H9 (cell line): ENCODE measurements at regions not wholly inside any gene's neighbourhood (a gene's known extent, or its start where the extent isn't known, plus 50 kb on each side); places are given as distances from the start of the nearest gene placed in this dataset.

Experiments
- DNase-seq: peaks from one replicate; pipeline ENCODE4 v3.0.0-alpha.2; 2017
- H2AFZ ChIP-seq: one replicate; pipeline ENCODE4 v1.6.1; 2013; ENCODE audit warnings: mild to moderate bottlenecking, low read length, control low read depth, moderate library complexity
- H2AK5ac ChIP-seq: 2 replicates; pipeline ENCODE4 v1.6.1; 2013; ENCODE audit warnings: low read length, control low read depth, mixed read lengths; ENCODE audit not compliant: insufficient read length
- H2BK120ac ChIP-seq: one replicate; pipeline ENCODE4 v1.6.1; 2013; ENCODE audit warnings: low read depth, mild to moderate bottlenecking, low read length, control low read depth, inconsistent platforms; ENCODE audit not compliant: poor library complexity, severe bottlenecking
- H2BK12ac ChIP-seq: 2 replicates; pipeline ENCODE4 v1.6.1; 2013; ENCODE audit warnings: low read length, control low read depth, mixed read lengths, low read depth; ENCODE audit not compliant: insufficient read length
- H2BK15ac ChIP-seq: 2 replicates; pipeline ENCODE4 v1.6.1; 2013; ENCODE audit warnings: low read depth, low read length, control low read depth
- H2BK20ac ChIP-seq: one replicate; pipeline ENCODE4 v1.6.1; 2013; ENCODE audit warnings: low read depth, mild to moderate bottlenecking, low read length, control low read depth, inconsistent platforms; ENCODE audit not compliant: poor library complexity, severe bottlenecking
- H2BK5ac ChIP-seq: 2 replicates; pipeline ENCODE4 v1.6.1; 2013; ENCODE audit warnings: low read length, control low read depth, mixed read lengths; ENCODE audit not compliant: insufficient read length
- H3K14ac ChIP-seq: 2 replicates; pipeline ENCODE4 v1.6.1; 2013; ENCODE audit warnings: low read length, control low read depth; ENCODE audit not compliant: insufficient read depth
- H3K18ac ChIP-seq: 2 replicates; pipeline ENCODE4 v1.6.1; 2013; ENCODE audit warnings: low read depth, mild to moderate bottlenecking, mixed read lengths, low read length, control low read depth; ENCODE audit not compliant: insufficient read length
- H3K23ac ChIP-seq: 2 replicates; pipeline ENCODE4 v1.6.1; 2013; ENCODE audit warnings: low read length, control low read depth, mixed read lengths, low read depth; ENCODE audit not compliant: insufficient read length
- H3K23me2 ChIP-seq: 2 replicates; pipeline ENCODE4 v1.6.1; 2013; ENCODE audit warnings: low read depth, mild to moderate bottlenecking, mixed read lengths, low read length, control low read depth; ENCODE audit not compliant: insufficient read length, poor library complexity, severe bottlenecking
- H3K27ac ChIP-seq: 2 replicates; pipeline ENCODE4 v1.5.1; 2013; ENCODE audit warnings: low read length, control low read depth, mixed read lengths, low read depth; ENCODE audit not compliant: insufficient read length
- H3K27me3 ChIP-seq: 2 replicates; pipeline ENCODE4 v1.6.1; 2013; ENCODE audit warnings: low read length, control low read depth, inconsistent platforms; ENCODE audit not compliant: insufficient read depth
- H3K4ac ChIP-seq: 2 replicates; pipeline ENCODE4 v1.6.1; 2013; ENCODE audit warnings: low read depth, mild to moderate bottlenecking, control low read depth, inconsistent platforms, low read length, moderate library complexity
- H3K4me1 ChIP-seq: 2 replicates; pipeline ENCODE4 v1.6.1; 2013; ENCODE audit warnings: low read length, control low read depth, inconsistent platforms; ENCODE audit not compliant: insufficient read depth
- H3K4me2 ChIP-seq: 2 replicates; pipeline ENCODE4 v1.6.1; 2013; ENCODE audit warnings: low read length, control low read depth, mixed read lengths; ENCODE audit not compliant: insufficient read length, insufficient read depth
- H3K56ac ChIP-seq: 2 replicates; pipeline ENCODE4 v1.6.1; 2013; ENCODE audit warnings: low read depth, mild to moderate bottlenecking, mixed read lengths, low read length, control low read depth; ENCODE audit not compliant: insufficient read length
- H3K79me1 ChIP-seq: 2 replicates; pipeline ENCODE4 v1.6.1; 2013; ENCODE audit warnings: low read depth, mild to moderate bottlenecking, moderate library complexity, low read length, control low read depth, inconsistent platforms; ENCODE audit not compliant: insufficient read depth, poor library complexity, severe bottlenecking
- H3K79me2 ChIP-seq: 2 replicates; pipeline ENCODE4 v1.6.1; 2013; ENCODE audit warnings: low read length, control low read depth, inconsistent platforms; ENCODE audit not compliant: insufficient read depth
- H3K9ac ChIP-seq: 2 replicates; pipeline ENCODE4 v1.6.1; 2013; ENCODE audit warnings: low read length, control low read depth, mixed read lengths; ENCODE audit not compliant: insufficient read length; ENCODE audit errors: extremely low read depth
- H3K9me3 ChIP-seq: one replicate; pipeline ENCODE4 v1.6.1; 2013; ENCODE audit warnings: low read depth, low read length, inconsistent platforms; ENCODE audit not compliant: control insufficient read depth
- H3T11ph ChIP-seq: one replicate; pipeline ENCODE4 v1.6.1; 2013; ENCODE audit warnings: mild to moderate bottlenecking, low read length, control low read depth, inconsistent platforms
- H4K20me1 ChIP-seq: one replicate; pipeline ENCODE4 v1.6.1; 2013; ENCODE audit not compliant: control insufficient read depth, insufficient read length, insufficient read depth
- H4K5ac ChIP-seq: 2 replicates; pipeline ENCODE4 v1.6.1; 2013; ENCODE audit warnings: low read depth, mild to moderate bottlenecking, mixed read lengths, low read length, control low read depth; ENCODE audit not compliant: insufficient read length
- H4K8ac ChIP-seq: replicated peaks from 2 replicates; pipeline ENCODE4 v1.6.1; 2013; ENCODE audit warnings: low read length, control low read depth, mixed read lengths, low read depth; ENCODE audit not compliant: insufficient read length
- H4K91ac ChIP-seq: 2 replicates; pipeline ENCODE4 v1.6.1; 2013; ENCODE audit warnings: low read depth, mild to moderate bottlenecking, moderate library complexity, mixed read lengths, low read length, control low read depth; ENCODE audit not compliant: insufficient read length
- H3K27ac Mint-ChIP-seq, 3 experiments: 2 replicates in 2 of 3; 3 replicates in 1 of 3; pipeline ENCODE4 v1.8.0; 2020 to 2021; ENCODE audit warnings: mixed read lengths in 3 of 3, mild to moderate bottlenecking in 1 of 3, moderate library complexity in 1 of 3
- H3K27me3 Mint-ChIP-seq: 2 replicates; pipeline ENCODE4 v1.8.0; 2021; ENCODE audit warnings: low read depth, mild to moderate bottlenecking, moderate library complexity, mixed read lengths
- H3K36me3 Mint-ChIP-seq, 3 experiments: 2 replicates in 2 of 3; 3 replicates in 1 of 3; pipeline ENCODE4 v1.8.0; 2020 to 2021; ENCODE audit warnings: low read depth in 3 of 3, mixed read lengths in 3 of 3; ENCODE audit not compliant: insufficient read depth in 1 of 3
- H3K4me1 Mint-ChIP-seq, 2 experiments: 2 replicates each; pipeline ENCODE4 v1.8.0; 2020; ENCODE audit warnings: mixed read lengths in 2 of 2
- H3K4me3 Mint-ChIP-seq, 2 experiments: 2 replicates in 1 of 2; 3 replicates in 1 of 2; pipeline ENCODE4 v1.8.0; 2020 to 2021; ENCODE audit warnings: mild to moderate bottlenecking in 2 of 2, mixed read lengths in 2 of 2, moderate library complexity in 1 of 2
- H3K9me3 Mint-ChIP-seq, 2 experiments: 2 replicates in 1 of 2; 3 replicates in 1 of 2; pipeline ENCODE4 v1.8.0; 2020; ENCODE audit warnings: mild to moderate bottlenecking in 2 of 2, mixed read lengths in 2 of 2, moderate library complexity in 1 of 2
- WGBS: extraction: QIAGEN DNeasy Blood & Tissue Kit; methylation state at CpG from one replicate; pipeline ENCODE4 v1.1.7; 2013; ENCODE audit warnings: missing lambda C conversion rate, low lambda C conversion rate, mixed read lengths; ENCODE audit not compliant: insufficient read length; ENCODE audit errors: extremely low coverage; 5-methylcytosine and 5-hydroxymethylcytosine counted together
- TF ChIP-seq, protein P1 (sequence below): fragments of 200-600 bp; sonication (generic); conservative IDR thresholded peaks from 3 replicates; pipeline ENCODE4 v1.8.0; 2021; ENCODE audit warnings: antibody characterized with exemption, mild to moderate bottlenecking

DNA sequence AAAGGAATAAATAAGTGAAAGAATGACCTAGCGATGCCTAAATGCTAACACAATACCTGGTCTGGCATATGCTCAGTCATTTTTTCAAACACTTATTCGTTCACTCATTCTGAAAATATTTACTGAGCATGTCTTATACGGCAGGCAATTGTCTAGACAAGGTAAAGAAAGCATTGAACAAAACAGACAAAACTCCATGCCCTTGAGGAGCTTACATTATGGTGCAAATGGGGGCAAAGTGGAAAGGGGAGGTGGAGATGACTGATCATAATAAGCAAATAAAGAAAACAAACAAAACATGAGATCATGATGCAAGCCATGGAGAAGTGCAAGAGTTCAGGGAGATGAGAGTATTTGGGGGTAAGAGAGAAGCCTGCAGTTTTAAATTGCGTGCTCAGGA, 334.6 kb upstream of the PPARGC1A start:
- Histone ChIP-seq H2BK120ac (no peak overlapping the region), H3K27ac (no peak overlapping the region), H3K4me2 (no peak overlapping the region), H3K18ac (no peak overlapping the region), H3K79me1 (no peaks in the 10 kb centered on the region), H2BK15ac (no peak overlapping the region), H3K23ac (no peak overlapping the region), H3T11ph (no peak overlapping the region), H2BK20ac (no peak overlapping the region), H4K91ac (no peak overlapping the region), H3K9ac (no peak overlapping the region), H3K27me3 (no peaks in the 10 kb centered on the region), H3K79me2 (no peaks in the 10 kb centered on the region), H3K56ac (no peak overlapping the region), H2BK12ac (no peak overlapping the region), H2BK5ac (no peak overlapping the region), H3K23me2 (no peaks in the 10 kb centered on the region), H3K4ac (no peak overlapping the region), H3K4me1 (no peaks in the 10 kb centered on the region), H2AK5ac (no peak overlapping the region), H4K20me1 (no peaks in the 10 kb centered on the region), H3K14ac (no peak overlapping the region), H3K9me3 (no peaks in the 10 kb centered on the region), H2AFZ (no peak overlapping the region), H4K8ac (no peak overlapping the region), H4K5ac (no peak overlapping the region)
- TF ChIP-seq, protein P1, sequence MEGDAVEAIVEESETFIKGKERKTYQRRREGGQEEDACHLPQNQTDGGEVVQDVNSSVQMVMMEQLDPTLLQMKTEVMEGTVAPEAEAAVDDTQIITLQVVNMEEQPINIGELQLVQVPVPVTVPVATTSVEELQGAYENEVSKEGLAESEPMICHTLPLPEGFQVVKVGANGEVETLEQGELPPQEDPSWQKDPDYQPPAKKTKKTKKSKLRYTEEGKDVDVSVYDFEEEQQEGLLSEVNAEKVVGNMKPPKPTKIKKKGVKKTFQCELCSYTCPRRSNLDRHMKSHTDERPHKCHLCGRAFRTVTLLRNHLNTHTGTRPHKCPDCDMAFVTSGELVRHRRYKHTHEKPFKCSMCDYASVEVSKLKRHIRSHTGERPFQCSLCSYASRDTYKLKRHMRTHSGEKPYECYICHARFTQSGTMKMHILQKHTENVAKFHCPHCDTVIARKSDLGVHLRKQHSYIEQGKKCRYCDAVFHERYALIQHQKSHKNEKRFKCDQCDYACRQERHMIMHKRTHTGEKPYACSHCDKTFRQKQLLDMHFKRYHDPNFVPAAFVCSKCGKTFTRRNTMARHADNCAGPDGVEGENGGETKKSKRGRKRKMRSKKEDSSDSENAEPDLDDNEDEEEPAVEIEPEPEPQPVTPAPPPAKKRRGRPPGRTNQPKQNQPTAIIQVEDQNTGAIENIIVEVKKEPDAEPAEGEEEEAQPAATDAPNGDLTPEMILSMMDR = no peak
- Mint-ChIP-seq H3K9me3 (no peaks in the 10 kb centered on the region), H3K27ac (no peak overlapping the region), H3K4me1 (peaks cover 3% of the 10 kb centered on the region in 2 experiments; a peak in 3 of 4 replicates), H3K36me3 (no peaks in the 10 kb centered on the region), H3K4me3 (no peak overlapping the region), H3K27me3 (peaks cover 2% of the 10 kb centered on the region; the same call in 1 of the 2 replicates)
- no CpG with 5 or more reads among the region's 4 CpGs for WGBS
- no peak for DNase-seq
